ENCODE measurements at regions not wholly inside any gene's neighbourhood (a gene's known extent, or its start where the extent isn't known, plus 50 kb on each side); places are given as distances from the start of the nearest gene placed in this dataset.
"Not testable (repeated sequence)": the region's sequence is repeated elsewhere in the genome, so short reads cannot be mapped to it uniquely, and the experiment has no call there.

DNA sequence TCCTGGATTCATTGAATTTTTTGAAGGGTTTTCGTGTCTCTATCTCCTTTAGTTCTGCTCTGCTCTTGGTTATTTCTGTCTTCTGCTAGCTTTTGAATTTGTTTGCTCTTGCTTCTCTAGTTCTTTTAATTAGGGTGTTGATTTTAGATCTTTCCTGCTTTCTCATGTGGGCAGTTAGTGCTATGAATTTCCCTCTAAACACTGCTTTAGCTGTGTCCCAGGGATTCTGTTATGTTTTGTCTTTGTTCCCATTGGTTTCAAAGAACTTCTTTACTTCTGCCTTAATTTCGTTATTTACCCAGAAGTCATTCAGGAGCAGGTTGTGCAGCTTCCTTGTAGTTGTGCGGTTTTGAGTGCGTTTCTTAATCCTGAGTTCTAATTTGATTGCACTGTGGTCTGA, 220.1 kb downstream of the UTRN start:
- TF ChIP-seq, protein P1, sequence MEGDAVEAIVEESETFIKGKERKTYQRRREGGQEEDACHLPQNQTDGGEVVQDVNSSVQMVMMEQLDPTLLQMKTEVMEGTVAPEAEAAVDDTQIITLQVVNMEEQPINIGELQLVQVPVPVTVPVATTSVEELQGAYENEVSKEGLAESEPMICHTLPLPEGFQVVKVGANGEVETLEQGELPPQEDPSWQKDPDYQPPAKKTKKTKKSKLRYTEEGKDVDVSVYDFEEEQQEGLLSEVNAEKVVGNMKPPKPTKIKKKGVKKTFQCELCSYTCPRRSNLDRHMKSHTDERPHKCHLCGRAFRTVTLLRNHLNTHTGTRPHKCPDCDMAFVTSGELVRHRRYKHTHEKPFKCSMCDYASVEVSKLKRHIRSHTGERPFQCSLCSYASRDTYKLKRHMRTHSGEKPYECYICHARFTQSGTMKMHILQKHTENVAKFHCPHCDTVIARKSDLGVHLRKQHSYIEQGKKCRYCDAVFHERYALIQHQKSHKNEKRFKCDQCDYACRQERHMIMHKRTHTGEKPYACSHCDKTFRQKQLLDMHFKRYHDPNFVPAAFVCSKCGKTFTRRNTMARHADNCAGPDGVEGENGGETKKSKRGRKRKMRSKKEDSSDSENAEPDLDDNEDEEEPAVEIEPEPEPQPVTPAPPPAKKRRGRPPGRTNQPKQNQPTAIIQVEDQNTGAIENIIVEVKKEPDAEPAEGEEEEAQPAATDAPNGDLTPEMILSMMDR (IDR thresholded peaks at IDR 0.05): not testable (repeated sequence)
- TF ChIP-seq POLR2AphosphoS5, POLR2A (IDR thresholded peaks at IDR 0.05): not testable (repeated sequence)

All from gastroesophageal sphincter (tissue), 3 donors.